Astrocyte (in vitro differentiated cells and primary cell): ENCODE measurements at regions not wholly inside any gene's neighbourhood (a gene's known extent, or its start where the extent isn't known, plus 50 kb on each side); places are given as distances from the start of the nearest gene placed in this dataset.
A peak's percentile ranks its signal among the peaks of the same experiment; 100 is the strongest.

Experiments used
- DNase-seq: peaks from one replicate; pipeline ENCODE4 v3.0.0-alpha.2; 2010; ENCODE audit warnings: low read depth
- FAIRE-seq: peaks from 2 replicates; lab custom pipeline; 2011; peaks lifted over from hg19 to GRCh38; lab: Jason Lieb, UNC
- H2AFZ ChIP-seq: 2 replicates; pipeline ENCODE4 v1.6.0; 2012; ENCODE audit warnings: low read depth, low read length, inconsistent platforms
- H3K27ac ChIP-seq: 2 replicates; pipeline ENCODE4 v1.5.1; 2011; ENCODE audit warnings: low read depth, low read length, inconsistent platforms
- H3K27me3 ChIP-seq: 2 replicates; pipeline ENCODE4 v1.6.0; 2011; ENCODE audit warnings: low read length, inconsistent platforms; ENCODE audit not compliant: insufficient read depth
- H3K36me3 ChIP-seq: 2 replicates; pipeline ENCODE4 v1.5.1; 2011; ENCODE audit warnings: low read length, inconsistent platforms; ENCODE audit not compliant: insufficient read depth
- H3K4me1 ChIP-seq: 2 replicates; pipeline ENCODE4 v1.5.1; 2011; ENCODE audit warnings: low read length, inconsistent platforms; ENCODE audit not compliant: insufficient read depth
- H3K4me2 ChIP-seq: 2 replicates; pipeline ENCODE4 v1.6.0; 2012; ENCODE audit warnings: low read length, inconsistent platforms
- H3K4me3 ChIP-seq: 2 replicates; pipeline ENCODE4 v1.5.1; 2011; ENCODE audit warnings: low read depth, mild to moderate bottlenecking, low read length, inconsistent platforms; ENCODE audit not compliant: insufficient read depth
- H3K79me2 ChIP-seq: 2 replicates; pipeline ENCODE4 v1.6.0; 2012; ENCODE audit warnings: mild to moderate bottlenecking, low read length, inconsistent platforms; ENCODE audit not compliant: insufficient read depth
- H3K9ac ChIP-seq: 2 replicates; pipeline ENCODE4 v1.6.0; 2012; ENCODE audit warnings: mild to moderate bottlenecking, low read length, inconsistent platforms
- H3K9me3 ChIP-seq: 2 replicates; pipeline ENCODE4 v1.5.1; 2012; ENCODE audit warnings: low read depth, mild to moderate bottlenecking, low read length, inconsistent platforms; ENCODE audit not compliant: insufficient read depth
- H4K20me1 ChIP-seq: 2 replicates; pipeline ENCODE4 v1.6.0; 2012; ENCODE audit warnings: low read length, inconsistent platforms; ENCODE audit not compliant: insufficient read depth
- H3K27ac Mint-ChIP-seq: one replicate; pipeline ENCODE4 v1.8.0; 2021; ENCODE audit warnings: mild to moderate bottlenecking, mixed read lengths; ENCODE audit not compliant: unreplicated experiment
- H3K27me3 Mint-ChIP-seq: one replicate; pipeline ENCODE4 v1.8.0; 2021; ENCODE audit warnings: low read depth, mixed read lengths; ENCODE audit not compliant: unreplicated experiment
- H3K36me3 Mint-ChIP-seq: one replicate; pipeline ENCODE4 v1.8.0; 2021; ENCODE audit warnings: low read depth, mixed read lengths; ENCODE audit not compliant: unreplicated experiment
- H3K4me1 Mint-ChIP-seq: one replicate; pipeline ENCODE4 v1.8.0; 2021; ENCODE audit warnings: low read depth, mixed read lengths; ENCODE audit not compliant: unreplicated experiment
- H3K4me3 Mint-ChIP-seq: one replicate; pipeline ENCODE4 v1.8.0; 2021; ENCODE audit warnings: mild to moderate bottlenecking, moderate library complexity, mixed read lengths; ENCODE audit not compliant: unreplicated experiment
- H3K9me3 Mint-ChIP-seq: one replicate; pipeline ENCODE4 v1.8.0; 2021; ENCODE audit warnings: mild to moderate bottlenecking, mixed read lengths; ENCODE audit not compliant: unreplicated experiment
- CTCF ChIP-seq: IDR thresholded peaks from 2 replicates; pipeline ENCODE4 v1.5.1; 2011; ENCODE audit warnings: low read depth, mild to moderate bottlenecking, inconsistent platforms, low read length, moderate library complexity; ENCODE audit not compliant: insufficient read depth
- EZH2 ChIP-seq: IDR thresholded peaks from 2 replicates; pipeline ENCODE4 v1.6.1; 2012; ENCODE audit warnings: mild to moderate bottlenecking, low read length, inconsistent platforms; ENCODE audit not compliant: insufficient read depth

GRCh38 chr5:72619251-72619650, 112.0 kb upstream of the ZNF366 start:
- no peak overlapping the region for H3K27ac Mint-ChIP-seq
- Histone ChIP-seq H3K9ac (no peak overlapping the region), H3K9me3 (no peaks in the 10 kb centered on the region), H4K20me1 (no peaks in the 10 kb centered on the region), H3K4me1 (peaks cover under 1% of the 10 kb centered on the region), H3K4me3 (no peak overlapping the region), H3K27me3 (no peaks in the 10 kb centered on the region), H3K4me2 (no peak overlapping the region), H2AFZ (no peak overlapping the region), H3K27ac (no peak overlapping the region), H3K36me3 (no peaks in the 10 kb centered on the region), H3K79me2 (no peaks in the 10 kb centered on the region)
- H3K9me3 Mint-ChIP-seq, result no peaks in the 10 kb centered on the region
- no peak overlapping the region for H3K4me3 Mint-ChIP-seq
- TF ChIP-seq CTCF (no peak), EZH2 (no peak)
- DNase-seq (no peak), FAIRE-seq (no peak)
- no peaks in the 10 kb centered on the region for H3K36me3 Mint-ChIP-seq
- H3K4me1 Mint-ChIP-seq, result peaks cover 8% of the 10 kb centered on the region
- peaks cover 5% of the 10 kb centered on the region for H3K27me3 Mint-ChIP-seq

GRCh38 chr5:72618708-72619107, 111.5 kb upstream of the ZNF366 start:
- H3K4me2 ChIP-seq, result no peak overlapping the region
- H3K27ac Mint-ChIP-seq, result no peak overlapping the region
- no peaks in the 10 kb centered on the region for H3K36me3 ChIP-seq

GRCh38 chr5:72615061-72615460, 107.9 kb upstream of the ZNF366 start:
- no peak for DNase-seq
- Histone ChIP-seq H3K9me3 (no peaks in the 10 kb centered on the region), H3K4me1 (no peaks in the 10 kb centered on the region), H4K20me1 (no peaks in the 10 kb centered on the region), H3K27ac (no peak overlapping the region), H3K79me2 (no peaks in the 10 kb centered on the region), H2AFZ (no peak overlapping the region), H3K27me3 (no peaks in the 10 kb centered on the region), H3K4me2 (no peak overlapping the region), H3K9ac (no peak overlapping the region), H3K4me3 (no peak overlapping the region), H3K36me3 (no peaks in the 10 kb centered on the region)
- Mint-ChIP-seq H3K27ac (no peak overlapping the region), H3K36me3 (no peaks in the 10 kb centered on the region), H3K27me3 (peaks cover 5% of the 10 kb centered on the region), H3K4me1 (peaks cover 2% of the 10 kb centered on the region), H3K4me3 (no peak overlapping the region), H3K9me3 (no peaks in the 10 kb centered on the region)
- TF ChIP-seq EZH2, result no peak
- TF ChIP-seq CTCF, result no peak
- no peak for FAIRE-seq

More at GRCh38 chr5:72618708-72619107, 111.5 kb upstream of the ZNF366 start:
- Mint-ChIP-seq H3K4me3 (no peak overlapping the region), H3K36me3 (no peaks in the 10 kb centered on the region), H3K27me3 (peaks cover 5% of the 10 kb centered on the region), H3K9me3 (no peaks in the 10 kb centered on the region), H3K4me1 (peaks cover 3% of the 10 kb centered on the region)
- Histone ChIP-seq H3K9ac (no peak overlapping the region), H3K27me3 (no peaks in the 10 kb centered on the region), H3K4me1 (no peaks in the 10 kb centered on the region), H3K79me2 (no peaks in the 10 kb centered on the region), H3K9me3 (no peaks in the 10 kb centered on the region), H4K20me1 (no peaks in the 10 kb centered on the region), H2AFZ (no peak overlapping the region), H3K4me3 (no peak overlapping the region), H3K27ac (no peak overlapping the region)
- FAIRE-seq, result peak; percentile 20
- no peak for TF ChIP-seq EZH2
- no peak for DNase-seq
